OCI-LY7 (cell line): ENCODE measurements at regions not wholly inside any gene's neighbourhood (a gene's known extent, or its start where the extent isn't known, plus 50 kb on each side); places are given as distances from the start of the nearest gene placed in this dataset.

ENCODE experiments used
- CTCF ChIP-seq: fragments of 200-600 bp; sonication (generic); conservative IDR thresholded peaks from 2 replicates; pipeline ENCODE4 v1.5.1; 2014; ENCODE audit warnings: mild to moderate bottlenecking, antibody characterized with exemption, low read length, moderate library complexity, mixed read lengths
- EZH2phosphoT487 ChIP-seq: fragments of 200-600 bp; sonication (generic); IDR thresholded peaks from 2 replicates; pipeline ENCODE4 v1.6.1; 2018; ENCODE audit warnings: low read depth, borderline replicate concordance, mild to moderate bottlenecking, mixed run types, antibody characterized with exemption, low read length, moderate library complexity, mixed read lengths

DNA sequence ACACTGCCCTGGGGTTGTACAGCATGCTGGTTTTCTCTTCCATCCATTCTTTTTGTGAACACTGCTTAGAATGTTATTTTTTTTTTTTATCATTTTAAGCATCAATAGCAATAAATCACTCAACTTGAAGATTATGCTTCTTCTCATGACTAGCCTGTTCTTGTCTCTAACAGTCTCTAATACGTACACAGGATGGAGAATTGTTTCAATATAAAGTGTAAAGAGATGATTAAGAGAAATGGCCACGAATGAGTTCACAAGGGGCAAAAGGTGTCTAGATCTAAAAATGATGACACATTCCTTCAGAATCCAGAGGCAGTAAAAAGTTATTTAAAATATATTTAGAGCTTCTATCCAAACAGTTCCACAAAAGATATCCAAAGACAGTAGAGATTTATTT is 390.2 kb downstream of the HDGFL1 start:
- TF ChIP-seq CTCF (no peak), EZH2phosphoT487 (no peak)
